Fibroblast of lung (primary cell): ENCODE measurements at regions not wholly inside any gene's neighbourhood (a gene's known extent, or its start where the extent isn't known, plus 50 kb on each side); places are given as distances from the start of the nearest gene placed in this dataset.

ENCODE experiments used
- EZH2 ChIP-seq: IDR thresholded peaks from 2 replicates; pipeline ENCODE4 v1.5.1; 2012; ENCODE audit warnings: low read length, control low read depth, mild to moderate bottlenecking; ENCODE audit errors: missing control alignments
- TF ChIP-seq, protein P1 (sequence below), 2 donors: IDR thresholded peaks in 1 of 2; conservative IDR thresholded peaks in 1 of 2; 1 replicate in 1 of 2; 2 replicates in 1 of 2; pipeline ENCODE4 v1.5.1; 2011 to 2012; ENCODE audit warnings: low read length in 2 of 2, control low read depth in 1 of 2, inconsistent platforms in 1 of 2, low read depth in 1 of 2, mild to moderate bottlenecking in 1 of 2

DNA sequence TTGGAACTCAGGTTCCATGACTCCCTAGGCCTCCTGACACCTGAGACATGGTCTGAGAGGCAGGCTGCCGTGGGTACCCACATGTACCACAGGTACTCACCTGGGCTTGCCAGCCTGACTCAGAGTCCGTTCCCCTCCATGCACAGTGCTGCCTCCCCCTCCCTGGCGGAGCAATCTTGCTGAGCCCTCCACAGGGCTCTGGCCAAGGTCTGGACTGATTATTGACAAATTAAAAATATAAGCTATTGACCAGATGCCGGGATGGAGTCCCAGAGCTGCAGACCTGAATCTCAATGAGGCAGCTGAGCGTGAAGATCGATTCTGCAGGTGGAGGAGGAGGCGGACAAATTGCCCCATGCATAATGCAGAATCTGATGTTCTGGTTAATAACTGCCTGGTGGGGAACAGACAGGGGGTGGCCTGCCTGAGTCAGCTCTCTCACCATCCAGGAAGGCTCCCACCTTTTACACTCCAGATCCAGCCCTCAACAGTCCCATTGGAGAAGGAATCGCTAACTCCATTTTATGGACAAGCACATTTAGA is 422.7 kb downstream of the MIAT start:
- TF ChIP-seq, protein P1, sequence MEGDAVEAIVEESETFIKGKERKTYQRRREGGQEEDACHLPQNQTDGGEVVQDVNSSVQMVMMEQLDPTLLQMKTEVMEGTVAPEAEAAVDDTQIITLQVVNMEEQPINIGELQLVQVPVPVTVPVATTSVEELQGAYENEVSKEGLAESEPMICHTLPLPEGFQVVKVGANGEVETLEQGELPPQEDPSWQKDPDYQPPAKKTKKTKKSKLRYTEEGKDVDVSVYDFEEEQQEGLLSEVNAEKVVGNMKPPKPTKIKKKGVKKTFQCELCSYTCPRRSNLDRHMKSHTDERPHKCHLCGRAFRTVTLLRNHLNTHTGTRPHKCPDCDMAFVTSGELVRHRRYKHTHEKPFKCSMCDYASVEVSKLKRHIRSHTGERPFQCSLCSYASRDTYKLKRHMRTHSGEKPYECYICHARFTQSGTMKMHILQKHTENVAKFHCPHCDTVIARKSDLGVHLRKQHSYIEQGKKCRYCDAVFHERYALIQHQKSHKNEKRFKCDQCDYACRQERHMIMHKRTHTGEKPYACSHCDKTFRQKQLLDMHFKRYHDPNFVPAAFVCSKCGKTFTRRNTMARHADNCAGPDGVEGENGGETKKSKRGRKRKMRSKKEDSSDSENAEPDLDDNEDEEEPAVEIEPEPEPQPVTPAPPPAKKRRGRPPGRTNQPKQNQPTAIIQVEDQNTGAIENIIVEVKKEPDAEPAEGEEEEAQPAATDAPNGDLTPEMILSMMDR (conservative IDR thresholded peaks at IDR 0.05 in 1 of 2, IDR thresholded peaks at IDR 0.05 in 1 of 2; ENCODE audit: low read depth in 1 of 2, low read length in 2 of 2), result no peak
- TF ChIP-seq EZH2, result no peak
